Left ventricle myocardium inferior (tissue), 1 donor: ENCODE measurements at regions not wholly inside any gene's neighbourhood (a gene's known extent, or its start where the extent isn't known, plus 50 kb on each side); places are given as distances from the start of the nearest gene placed in this dataset.
"Not testable (repeated sequence)": the region's sequence is repeated elsewhere in the genome, so short reads cannot be mapped to it uniquely, and the experiment has no call there.

ENCODE experiments used
- DNase-seq: peaks from one replicate; pipeline ENCODE4 v3.0.0-alpha.2; 2020
- H3K27ac ChIP-seq: fragments of 200-600 bp; replicated peaks from 2 replicates; pipeline ENCODE4 v1.8.0; 2021
- H3K27me3 ChIP-seq: fragments of 200-600 bp; 2 replicates; pipeline ENCODE4 v1.8.0; 2021; ENCODE audit warnings: low read depth
- H3K36me3 ChIP-seq: fragments of 200-600 bp; 2 replicates; pipeline ENCODE4 v1.8.0; 2021
- H3K4me1 ChIP-seq: fragments of 200-600 bp; 2 replicates; pipeline ENCODE4 v1.8.0; 2021
- H3K4me3 ChIP-seq: fragments of 200-600 bp; 2 replicates; pipeline ENCODE4 v1.8.0; 2021; ENCODE audit warnings: mild to moderate bottlenecking, moderate library complexity
- H3K9me3 ChIP-seq: fragments of 200-600 bp; replicated peaks from 2 replicates; pipeline ENCODE4 v1.8.0; 2021
- CTCF ChIP-seq: fragments of 200-600 bp; IDR thresholded peaks from 2 replicates; pipeline ENCODE4 v1.8.0; 2021; ENCODE audit warnings: antibody characterized with exemption, mild to moderate bottlenecking, borderline replicate concordance
- intact Hi-C: fragments of 100-400 bp; cut with micrococcal nuclease; formaldehyde crosslinking; loops from one replicate; pipeline ENCODE4 v1.11.0; 2022
- donor health status: DM: no; HTN: yes; CAD: no; lungs with severe emphysema.

- H3K4me1 ChIP-seq, result no peaks in the 10 kb centered on the region
- no peaks in the 10 kb centered on the region for H3K27me3 ChIP-seq
- no peak overlapping the region for H3K27ac ChIP-seq
- DNase-seq, result no peak
- intact Hi-C loops, result no loop called here
- no peaks in the 10 kb centered on the region for H3K36me3 ChIP-seq
- H3K9me3 ChIP-seq, result no peaks in the 10 kb centered on the region
- TF ChIP-seq CTCF, result no peak
- no peak overlapping the region for H3K4me3 ChIP-seq
These were observed 55.6 kb upstream of the SPP1 start for GRCh38 chr4:87919941-87920340.

GRCh38 chr4:87920478-87920877, 55.0 kb upstream of the SPP1 start:
- Histone ChIP-seq H3K4me3 (no peak overlapping the region), H3K27ac (no peak overlapping the region), H3K4me1 (no peaks in the 10 kb centered on the region), H3K27me3 (no peaks in the 10 kb centered on the region), H3K9me3 (no peaks in the 10 kb centered on the region), H3K36me3 (no peaks in the 10 kb centered on the region)
- DNase-seq, result no peak
- TF ChIP-seq CTCF, result no peak
- intact Hi-C loops, result no loop called here

- H3K4me1 ChIP-seq, intact Hi-C loops, H3K36me3 ChIP-seq, H3K27ac ChIP-seq, H3K4me3 ChIP-seq, DNase-seq, H3K27me3 ChIP-seq, H3K9me3 ChIP-seq: not testable (repeated sequence)
These were observed 53.7 kb upstream of the SPP1 start for GRCh38 chr4:87921626-87922479.

- DNase-seq, H3K4me3 ChIP-seq, H3K27me3 ChIP-seq, intact Hi-C loops, H3K27ac ChIP-seq, H3K4me1 ChIP-seq, H3K36me3 ChIP-seq, H3K9me3 ChIP-seq: not testable (repeated sequence)
These were observed 51.4 kb upstream of the SPP1 start for GRCh38 chr4:87924146-87924545.
